IMR-90 (cell line): ENCODE measurements at regions not wholly inside any gene's neighbourhood (a gene's known extent, or its start where the extent isn't known, plus 50 kb on each side); places are given as distances from the start of the nearest gene placed in this dataset.

Source experiments
- CEBPB ChIP-seq: IDR thresholded peaks from 2 replicates; pipeline ENCODE4 v1.6.1; 2012; ENCODE audit warnings: low read depth, low read length, improper control_type of control experiment
- MAFK ChIP-seq: IDR thresholded peaks from 2 replicates; pipeline ENCODE4 v1.6.1; 2012; ENCODE audit warnings: low read depth, low read length, improper control_type of control experiment
- POLR2A ChIP-seq: IDR thresholded peaks from 2 replicates; pipeline ENCODE4 v1.6.1; 2012; ENCODE audit warnings: mild to moderate bottlenecking, low read depth, low read length
- RAD21 ChIP-seq: IDR thresholded peaks from 2 replicates; pipeline ENCODE4 v1.6.1; 2012; ENCODE audit warnings: low read length, improper control_type of control experiment
- RCOR1 ChIP-seq: IDR thresholded peaks from 2 replicates; pipeline ENCODE4 v1.6.1; 2012; ENCODE audit warnings: mild to moderate bottlenecking, low read length, improper control_type of control experiment; ENCODE audit not compliant: insufficient replicate concordance
- SMC3 ChIP-seq: fragments of 150-350 bp; IDR thresholded peaks from 2 replicates; pipeline ENCODE4 v1.6.1; 2016; ENCODE audit warnings: low read depth, mild to moderate bottlenecking, antibody characterized with exemption, low read length, moderate library complexity
- TF ChIP-seq, protein P1 (sequence below): conservative IDR thresholded peaks from 2 replicates; pipeline ENCODE4 v1.5.1; 2012; ENCODE audit warnings: mild to moderate bottlenecking, low read depth, low read length, improper control_type of control experiment
- TF ChIP-seq, protein P2 (sequence below): fragments of 150-350 bp; IDR thresholded peaks from 2 replicates; pipeline ENCODE4 v1.6.1; 2016; ENCODE audit warnings: low read depth, mild to moderate bottlenecking, low read length, moderate library complexity, borderline replicate concordance
- TF ChIP-seq, protein P3 (sequence below): fragments of 150-350 bp; IDR thresholded peaks from 2 replicates; pipeline ENCODE4 v1.6.1; 2017; ENCODE audit warnings: mild to moderate bottlenecking, antibody characterized with exemption, low read length, low read depth

DNA sequence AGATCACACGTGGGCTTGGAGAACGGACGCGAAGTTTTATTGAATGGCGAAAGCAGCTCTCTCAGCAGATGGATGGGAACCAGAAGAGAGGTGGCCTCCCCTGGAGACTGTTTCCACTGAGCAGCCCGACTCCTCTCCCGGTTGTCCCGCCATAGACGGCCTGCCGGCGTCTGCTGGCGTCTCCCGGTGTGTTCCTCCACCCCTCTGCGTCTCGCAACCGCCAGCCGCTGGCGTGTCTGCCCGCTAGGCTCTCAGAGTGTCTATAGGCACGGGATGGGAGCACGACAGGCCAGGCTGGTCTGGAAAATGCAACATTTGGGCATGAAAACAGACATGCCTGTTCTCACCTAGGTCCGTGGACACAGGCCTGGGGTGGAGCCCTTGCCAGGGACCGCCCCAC is 366.7 kb upstream of the SOX11 start:
- TF ChIP-seq, protein P1, sequence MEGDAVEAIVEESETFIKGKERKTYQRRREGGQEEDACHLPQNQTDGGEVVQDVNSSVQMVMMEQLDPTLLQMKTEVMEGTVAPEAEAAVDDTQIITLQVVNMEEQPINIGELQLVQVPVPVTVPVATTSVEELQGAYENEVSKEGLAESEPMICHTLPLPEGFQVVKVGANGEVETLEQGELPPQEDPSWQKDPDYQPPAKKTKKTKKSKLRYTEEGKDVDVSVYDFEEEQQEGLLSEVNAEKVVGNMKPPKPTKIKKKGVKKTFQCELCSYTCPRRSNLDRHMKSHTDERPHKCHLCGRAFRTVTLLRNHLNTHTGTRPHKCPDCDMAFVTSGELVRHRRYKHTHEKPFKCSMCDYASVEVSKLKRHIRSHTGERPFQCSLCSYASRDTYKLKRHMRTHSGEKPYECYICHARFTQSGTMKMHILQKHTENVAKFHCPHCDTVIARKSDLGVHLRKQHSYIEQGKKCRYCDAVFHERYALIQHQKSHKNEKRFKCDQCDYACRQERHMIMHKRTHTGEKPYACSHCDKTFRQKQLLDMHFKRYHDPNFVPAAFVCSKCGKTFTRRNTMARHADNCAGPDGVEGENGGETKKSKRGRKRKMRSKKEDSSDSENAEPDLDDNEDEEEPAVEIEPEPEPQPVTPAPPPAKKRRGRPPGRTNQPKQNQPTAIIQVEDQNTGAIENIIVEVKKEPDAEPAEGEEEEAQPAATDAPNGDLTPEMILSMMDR: no peak
- TF ChIP-seq RAD21: no peak
- TF ChIP-seq SMC3: no peak
- TF ChIP-seq POLR2A: no peak
- TF ChIP-seq, protein P2, sequence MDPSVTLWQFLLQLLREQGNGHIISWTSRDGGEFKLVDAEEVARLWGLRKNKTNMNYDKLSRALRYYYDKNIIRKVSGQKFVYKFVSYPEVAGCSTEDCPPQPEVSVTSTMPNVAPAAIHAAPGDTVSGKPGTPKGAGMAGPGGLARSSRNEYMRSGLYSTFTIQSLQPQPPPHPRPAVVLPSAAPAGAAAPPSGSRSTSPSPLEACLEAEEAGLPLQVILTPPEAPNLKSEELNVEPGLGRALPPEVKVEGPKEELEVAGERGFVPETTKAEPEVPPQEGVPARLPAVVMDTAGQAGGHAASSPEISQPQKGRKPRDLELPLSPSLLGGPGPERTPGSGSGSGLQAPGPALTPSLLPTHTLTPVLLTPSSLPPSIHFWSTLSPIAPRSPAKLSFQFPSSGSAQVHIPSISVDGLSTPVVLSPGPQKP: no peak
- TF ChIP-seq, protein P3, sequence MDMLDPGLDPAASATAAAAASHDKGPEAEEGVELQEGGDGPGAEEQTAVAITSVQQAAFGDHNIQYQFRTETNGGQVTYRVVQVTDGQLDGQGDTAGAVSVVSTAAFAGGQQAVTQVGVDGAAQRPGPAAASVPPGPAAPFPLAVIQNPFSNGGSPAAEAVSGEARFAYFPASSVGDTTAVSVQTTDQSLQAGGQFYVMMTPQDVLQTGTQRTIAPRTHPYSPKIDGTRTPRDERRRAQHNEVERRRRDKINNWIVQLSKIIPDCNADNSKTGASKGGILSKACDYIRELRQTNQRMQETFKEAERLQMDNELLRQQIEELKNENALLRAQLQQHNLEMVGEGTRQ: no peak
- no peak for TF ChIP-seq MAFK
- no peak for TF ChIP-seq RCOR1
- no peak for TF ChIP-seq CEBPB
